ENCODE measurements at regions not wholly inside any gene's neighbourhood (a gene's known extent, or its start where the extent isn't known, plus 50 kb on each side); places are given as distances from the start of the nearest gene placed in this dataset.

DNA sequence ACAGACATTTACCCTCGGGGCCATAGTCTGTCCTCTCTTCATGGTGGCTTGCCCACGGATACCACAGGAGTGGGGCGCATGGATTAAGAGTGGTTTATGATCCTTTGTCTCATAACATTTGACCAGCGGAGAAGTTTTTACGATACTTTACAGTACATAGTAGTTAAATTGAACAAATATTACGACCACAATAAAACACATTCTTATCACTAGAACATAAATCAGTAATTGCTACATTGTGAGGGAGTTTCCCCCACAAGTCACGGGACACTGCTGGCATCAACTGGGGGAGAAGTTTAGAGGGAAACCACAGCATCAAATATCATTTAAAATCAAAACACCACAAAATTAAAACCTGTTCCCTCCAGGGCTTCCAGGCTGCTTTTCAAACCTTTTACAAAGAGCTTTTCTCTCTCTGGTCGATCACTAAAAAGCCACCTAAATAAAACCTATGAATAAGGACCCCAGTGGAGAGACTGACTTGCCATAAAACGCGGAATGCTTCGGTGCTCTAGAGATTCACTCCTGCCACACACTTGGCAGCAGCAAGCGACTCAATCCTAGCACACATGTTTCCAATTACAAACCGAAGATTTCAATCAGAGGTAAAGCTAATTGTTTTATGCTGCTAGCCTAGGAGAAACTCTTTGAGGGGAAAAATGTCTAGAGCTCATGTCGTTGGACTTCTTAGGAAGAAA is 173.7 kb upstream of the HNRNPA3 start:
- no peak for DNase-seq

DNA sequence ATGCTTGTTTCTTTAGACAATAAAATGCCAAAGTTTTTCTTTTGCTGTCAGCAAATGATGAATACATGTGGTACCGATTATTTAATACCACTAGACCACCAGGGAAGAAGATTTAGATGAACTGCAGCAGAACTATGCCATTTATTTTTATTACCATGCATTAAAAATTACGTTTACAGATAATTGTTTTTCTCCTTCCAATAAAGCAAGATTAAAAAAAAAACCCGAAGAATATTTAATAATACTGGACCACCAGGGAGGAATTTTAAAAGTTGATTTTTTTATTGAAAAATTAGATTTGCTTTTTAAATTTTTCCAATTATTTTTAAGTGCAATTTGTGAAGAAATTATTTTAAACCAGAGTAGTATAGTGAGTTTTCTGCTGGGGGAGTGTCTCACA is 170.3 kb upstream of the HNRNPA3 start:
- DNase-seq = no peak

DNA sequence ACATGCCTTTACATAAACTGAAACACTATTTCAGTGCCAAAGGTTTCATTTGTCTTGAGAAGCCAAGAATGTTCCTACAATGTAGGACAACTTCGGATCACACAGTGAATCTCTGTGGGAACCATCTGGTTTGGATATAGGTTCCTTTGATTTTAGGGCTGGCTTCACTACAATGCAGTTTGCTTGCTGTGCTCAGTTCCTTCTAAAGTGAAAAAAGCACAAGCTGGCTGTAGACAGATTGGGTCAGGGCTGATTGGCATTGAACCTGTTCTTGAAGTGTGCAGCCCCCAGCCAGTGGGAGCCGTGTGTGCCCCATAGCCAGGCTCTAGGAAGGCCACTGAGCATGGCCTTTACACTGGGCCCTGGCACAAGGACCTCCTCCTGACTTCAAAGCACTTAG is 167.9 kb upstream of the HNRNPA3 start:
- DNase-seq = no peak

DNA sequence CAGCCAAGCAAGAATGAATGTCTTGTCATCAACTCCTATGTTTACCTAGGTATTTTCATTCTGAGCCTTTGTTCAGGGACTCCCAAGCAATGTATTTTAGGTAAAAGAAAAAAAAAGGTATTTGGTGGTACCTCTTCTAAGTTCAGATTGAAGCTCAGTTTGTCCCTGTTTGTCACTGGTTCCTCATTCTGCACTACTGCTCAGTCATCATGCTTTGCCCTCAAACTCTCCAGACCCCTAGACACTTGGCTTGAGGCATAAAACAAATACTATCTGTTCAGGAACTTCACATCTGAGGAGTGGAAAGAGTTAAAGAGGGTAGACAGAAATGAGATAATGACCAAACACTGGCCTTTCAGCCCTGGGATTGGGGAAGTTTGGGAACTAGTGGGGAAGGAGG is 163.6 kb upstream of the HNRNPA3 start:
- DNase-seq = no peak

DNA sequence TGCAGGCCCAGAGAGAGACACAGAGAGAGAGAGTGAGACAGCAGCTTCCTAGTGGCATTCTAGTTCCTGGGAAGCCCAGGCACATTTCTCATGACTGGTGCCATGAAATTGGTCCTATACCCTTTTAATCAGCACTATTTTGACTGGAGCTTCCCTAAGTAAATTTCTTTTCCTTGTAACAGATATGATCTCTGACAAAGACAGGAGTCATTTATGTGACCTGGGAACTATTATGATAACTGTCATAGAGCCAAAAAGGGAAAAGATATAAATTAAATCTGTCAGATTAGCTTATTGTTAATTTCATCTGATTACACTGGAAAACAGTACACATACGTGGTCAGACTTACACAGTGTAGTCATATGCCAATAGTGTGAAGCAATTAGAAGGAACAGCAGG is 161.3 kb upstream of the HNRNPA3 start:
- DNase-seq = no peak

DNA sequence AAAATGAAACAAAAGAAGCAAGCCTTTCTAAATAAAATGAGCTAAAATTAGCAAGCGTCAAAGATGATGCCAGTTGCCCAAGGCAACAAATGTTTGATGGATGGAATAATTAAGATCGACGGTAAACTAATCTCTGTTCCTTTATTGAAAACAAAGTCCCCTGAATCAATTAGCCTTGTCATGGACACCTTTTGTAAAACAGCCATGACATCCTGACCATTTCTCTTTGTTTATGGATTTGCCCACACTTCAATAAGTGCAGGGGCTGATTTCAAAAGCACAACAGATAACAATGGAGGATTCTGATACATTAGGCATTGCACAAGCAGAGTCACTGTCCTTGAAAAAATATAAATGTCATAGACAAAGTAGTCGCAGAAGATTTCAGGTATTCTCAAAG is 160.1 kb upstream of the HNRNPA3 start:
- DNase-seq = no peak

DNA sequence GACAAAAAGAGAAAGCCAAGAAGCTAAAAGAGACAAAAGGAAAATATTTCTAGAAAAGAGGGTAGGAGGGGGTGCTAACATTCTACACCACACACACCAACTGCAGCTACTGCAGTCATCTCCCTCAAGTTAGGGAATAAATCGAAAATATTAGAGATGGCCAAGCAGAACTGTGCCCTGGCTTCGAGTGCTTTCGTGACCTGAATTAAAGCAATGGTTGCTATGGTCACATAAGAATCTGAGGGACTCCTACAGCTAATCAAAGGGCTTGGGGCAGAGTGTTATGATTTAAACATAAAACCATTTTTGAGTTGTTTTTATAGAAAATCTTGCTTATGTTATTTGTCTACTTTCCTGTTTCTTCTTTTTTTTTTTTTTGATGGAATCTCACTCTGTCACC is 159.6 kb upstream of the HNRNPA3 start:
- no peak for DNase-seq

DNA sequence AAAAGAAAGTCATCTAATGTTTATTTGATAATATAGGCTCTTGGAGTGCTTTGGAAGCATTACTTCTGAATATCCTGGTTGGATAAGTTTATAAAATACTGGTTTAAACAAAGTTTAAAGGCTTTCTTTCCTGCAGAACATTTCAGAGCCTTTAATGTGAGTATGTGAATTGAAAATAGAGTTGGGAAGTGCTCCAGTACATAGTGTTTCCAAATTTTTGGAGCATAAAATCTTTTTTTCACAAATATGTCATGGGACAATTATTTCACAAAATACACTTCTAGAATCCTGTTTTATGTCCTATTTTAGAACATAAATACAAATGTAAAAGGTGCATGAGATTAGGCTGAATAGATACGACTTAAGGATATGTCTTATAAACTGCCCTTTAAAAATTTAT is 158.9 kb upstream of the HNRNPA3 start:
- DNase-seq = no peak

DNA sequence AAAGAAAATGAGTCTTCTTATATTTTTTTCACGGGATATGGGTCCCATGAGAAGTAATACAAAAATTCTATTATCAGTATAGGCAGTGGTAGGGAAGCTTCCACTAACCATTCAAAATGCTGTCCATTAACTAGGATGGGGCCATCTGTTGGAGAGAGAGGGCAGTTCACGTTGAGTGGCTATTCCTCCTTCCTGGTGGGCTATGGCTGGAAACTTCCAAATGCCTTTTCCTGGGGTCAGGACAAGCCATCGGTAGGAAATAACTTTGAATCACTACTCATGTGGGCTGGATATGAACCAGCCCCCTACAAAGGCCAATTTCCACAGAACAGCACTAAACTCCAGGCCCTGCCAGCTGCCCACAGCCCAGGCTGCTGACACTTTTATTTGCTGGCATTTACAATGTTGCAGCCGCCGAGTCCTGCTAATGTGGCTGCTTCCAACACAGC is 156.1 kb upstream of the HNRNPA3 start:
- no peak for DNase-seq

DNA sequence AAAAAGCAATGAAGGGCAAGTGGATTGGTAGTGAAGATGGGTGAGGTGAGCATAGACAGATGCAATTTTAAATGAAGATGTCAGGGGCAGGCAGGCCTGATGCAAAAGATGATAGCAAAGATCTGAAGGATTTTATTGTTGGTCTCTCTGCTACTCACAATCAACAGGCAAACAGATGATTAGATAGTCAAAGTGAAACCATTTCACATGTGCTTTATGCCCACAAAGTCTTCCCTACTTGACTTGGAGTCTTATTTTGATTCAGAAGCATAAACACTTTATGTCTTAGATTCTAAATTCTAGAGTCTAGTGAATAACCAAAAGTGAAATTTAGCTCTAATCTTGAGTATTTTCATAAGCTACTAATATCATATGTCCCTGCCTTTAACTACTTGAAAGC is 153.8 kb upstream of the HNRNPA3 start:
- no peak for DNase-seq

DNA sequence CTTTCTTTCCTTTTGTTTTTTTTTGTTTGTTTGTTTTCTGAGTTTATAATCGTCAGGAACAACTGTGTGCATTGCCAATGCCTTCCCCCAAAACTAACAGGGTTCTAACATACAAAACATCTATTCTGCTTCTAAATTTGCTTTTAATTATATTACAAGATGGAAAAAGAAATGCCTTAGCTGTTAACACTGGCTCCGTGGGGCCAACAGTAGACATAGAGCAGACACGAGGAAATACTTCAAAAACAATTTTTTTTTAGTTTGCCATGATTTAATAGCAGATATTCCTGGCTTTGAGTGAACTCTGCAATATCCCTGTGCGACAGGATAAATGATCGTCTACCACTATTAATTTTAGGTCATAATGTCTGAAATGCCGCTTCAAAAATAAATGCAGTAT is 153.3 kb upstream of the HNRNPA3 start:
- DNase-seq = no peak

DNA sequence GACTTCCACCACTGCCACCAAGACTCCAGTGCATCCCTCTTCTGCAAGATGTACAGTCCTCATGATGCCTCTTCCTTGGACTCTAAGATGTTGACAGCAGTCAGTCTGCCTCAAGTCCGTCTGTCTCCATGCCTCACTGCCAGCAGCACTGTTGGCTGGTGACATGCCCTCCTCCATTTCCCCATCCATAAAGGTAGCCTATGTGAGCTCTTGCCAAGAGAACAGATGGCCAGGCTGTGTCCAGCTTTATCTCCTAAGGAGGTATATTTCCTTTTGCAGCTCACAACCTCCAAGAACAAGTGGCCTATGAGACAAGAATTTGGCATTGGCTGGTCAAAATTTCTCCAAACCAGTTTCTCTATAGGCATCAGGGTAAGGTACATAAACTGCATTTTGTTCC is 149.3 kb upstream of the HNRNPA3 start:
- no peak for DNase-seq

DNA sequence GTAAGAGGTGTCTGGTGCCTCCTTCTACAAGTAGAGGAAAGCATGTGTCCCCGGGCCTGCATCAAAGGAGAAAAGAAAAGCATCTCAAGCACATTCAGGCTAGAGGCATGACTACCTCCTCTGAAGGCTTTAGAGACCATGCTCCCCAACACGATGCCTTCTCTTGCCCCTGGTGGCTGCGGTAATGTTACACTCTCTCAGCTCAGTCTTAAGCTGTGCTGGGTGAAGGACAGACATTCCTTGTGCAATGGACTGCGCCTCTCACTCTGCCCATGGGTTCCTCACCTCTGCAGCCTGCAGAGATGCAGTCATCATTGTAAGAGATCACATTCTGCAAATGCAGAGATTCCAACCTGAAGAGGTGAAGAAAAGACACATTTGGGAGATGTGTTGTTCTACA is 148.2 kb upstream of the HNRNPA3 start:
- no peak for DNase-seq

DNA sequence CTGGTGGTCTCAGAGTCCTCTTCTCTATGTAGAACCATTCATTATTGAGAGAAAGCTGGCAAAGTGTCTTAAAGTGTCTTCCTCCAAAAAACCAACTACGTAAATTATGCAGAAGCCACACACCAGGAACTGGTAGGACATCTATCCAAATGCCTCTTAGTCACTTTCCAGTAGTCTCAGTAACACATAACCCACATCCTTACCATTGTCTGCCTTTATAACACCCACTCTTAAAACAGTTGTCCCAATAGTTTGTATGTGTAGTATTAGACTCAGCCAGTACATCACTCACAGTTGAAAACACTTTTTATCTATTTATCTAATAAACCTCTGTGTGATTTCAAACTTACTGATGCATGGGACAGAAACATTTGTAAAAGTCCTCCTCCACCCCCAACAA is 143.6 kb upstream of the HNRNPA3 start:
- no peak for DNase-seq

DNA sequence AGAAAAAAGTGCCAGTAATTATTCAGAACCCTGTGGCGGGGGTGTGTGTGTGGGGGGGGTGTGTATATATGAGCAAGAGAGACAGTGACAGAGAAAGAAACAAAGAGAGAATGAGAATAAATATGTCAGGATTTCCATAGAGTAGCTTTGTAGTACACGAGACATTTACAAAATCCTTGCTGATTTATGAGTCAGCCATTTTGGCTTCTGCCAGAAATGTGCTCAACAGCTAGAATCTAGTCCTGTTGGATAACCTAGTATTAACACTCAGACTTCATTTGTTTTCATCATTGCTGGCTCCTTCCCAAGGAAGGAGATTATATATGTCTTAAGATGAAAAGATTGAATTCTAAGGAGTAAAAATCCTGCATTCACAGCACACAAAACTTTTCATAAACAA is 140.5 kb upstream of the HNRNPA3 start:
- DNase-seq = no peak

DNA sequence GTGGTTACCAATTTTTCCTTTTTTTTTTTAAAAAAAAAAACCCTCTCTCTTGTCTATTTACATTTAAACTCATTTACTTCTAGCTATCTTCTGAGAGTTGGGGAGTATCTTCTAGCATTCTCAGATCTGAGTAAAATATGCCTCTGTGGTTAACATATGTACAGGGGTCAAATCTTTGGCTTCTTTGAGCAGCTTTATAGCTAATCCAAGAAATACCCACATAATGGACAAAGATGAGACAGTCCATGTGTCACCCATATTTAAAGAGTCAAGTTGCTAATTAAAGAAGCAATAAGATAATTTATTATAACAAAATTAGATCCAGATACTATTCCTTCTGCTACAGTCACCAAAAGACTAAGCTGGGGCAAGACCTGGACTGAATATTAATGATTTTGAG is 139.0 kb upstream of the HNRNPA3 start:
- DNase-seq = no peak

DNA sequence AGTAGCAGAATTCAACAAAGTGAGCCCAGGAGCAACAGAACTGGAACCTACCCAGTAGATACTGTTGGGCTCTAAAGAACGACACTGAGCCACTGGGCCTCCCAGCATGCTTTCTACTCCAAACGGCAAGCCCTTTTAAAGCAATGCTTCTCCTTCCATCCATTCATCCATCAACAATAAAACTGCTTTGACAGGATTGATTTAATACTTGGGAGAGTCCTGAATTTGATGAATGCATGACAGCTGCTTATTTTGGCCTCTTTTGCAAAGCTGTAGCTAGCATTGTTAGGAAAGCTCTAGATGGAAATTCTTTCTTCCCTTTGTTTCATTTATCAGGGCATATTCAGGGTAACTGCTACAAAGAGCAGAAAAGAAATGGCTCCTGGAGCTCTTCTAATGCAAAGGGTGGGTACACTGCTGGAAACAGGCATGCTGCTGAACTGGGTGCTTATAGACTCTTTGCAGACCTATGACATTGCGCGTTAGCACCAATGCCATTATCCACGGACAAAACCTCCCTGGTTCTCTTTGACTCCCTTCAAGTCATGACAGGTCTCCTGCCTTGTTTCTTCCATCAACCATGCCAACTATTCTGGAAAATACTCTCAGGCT is 138.4 kb upstream of the HNRNPA3 start:
- no peak for DNase-seq

DNA sequence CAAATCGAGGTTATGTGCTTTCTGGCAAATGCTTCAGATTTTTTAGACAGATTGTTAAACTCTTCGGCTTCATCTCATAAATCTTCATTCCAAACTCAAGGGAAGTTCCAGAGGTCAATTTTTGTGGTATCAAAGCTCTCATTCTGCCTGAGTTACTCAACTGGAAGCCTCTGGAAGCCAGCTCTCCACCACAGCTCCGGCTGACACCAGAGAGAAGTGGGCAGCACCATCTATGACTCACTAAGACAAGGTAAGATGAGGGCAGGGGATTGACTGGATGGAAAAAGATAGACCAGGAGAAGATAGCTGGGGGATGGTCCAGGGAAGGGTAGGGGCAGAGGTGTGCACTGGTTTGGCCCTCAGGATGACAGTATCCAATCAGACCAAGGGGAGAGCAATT is 137.3 kb upstream of the HNRNPA3 start:
- no peak for DNase-seq

DNA sequence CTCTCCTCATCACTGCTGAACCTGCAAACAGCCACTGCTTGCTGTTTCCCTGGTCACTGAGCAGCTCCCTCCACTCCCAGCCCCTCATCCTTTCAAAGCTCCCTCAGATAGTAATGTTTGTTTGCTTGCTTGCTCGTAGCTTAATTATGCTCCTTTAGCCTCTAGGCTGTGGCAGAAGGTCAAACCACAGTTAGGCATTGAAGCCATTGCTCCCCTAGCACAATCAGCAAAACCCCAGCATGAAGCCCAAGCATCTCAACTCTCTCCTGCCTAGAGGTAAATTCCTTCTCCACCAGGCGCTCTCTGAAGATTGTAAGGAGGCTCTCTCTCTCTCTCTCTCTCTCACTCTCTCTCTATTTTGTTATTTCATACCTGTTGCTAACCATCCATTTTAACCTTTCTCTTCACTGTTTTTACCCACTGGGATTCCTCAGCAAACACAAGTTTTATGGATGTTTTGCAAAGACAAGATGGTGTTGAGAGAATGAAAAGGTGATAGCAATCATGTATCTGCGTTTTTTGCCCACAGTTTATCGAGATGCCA is 135.9 kb upstream of the HNRNPA3 start:
- DNase-seq = no peak

DNA sequence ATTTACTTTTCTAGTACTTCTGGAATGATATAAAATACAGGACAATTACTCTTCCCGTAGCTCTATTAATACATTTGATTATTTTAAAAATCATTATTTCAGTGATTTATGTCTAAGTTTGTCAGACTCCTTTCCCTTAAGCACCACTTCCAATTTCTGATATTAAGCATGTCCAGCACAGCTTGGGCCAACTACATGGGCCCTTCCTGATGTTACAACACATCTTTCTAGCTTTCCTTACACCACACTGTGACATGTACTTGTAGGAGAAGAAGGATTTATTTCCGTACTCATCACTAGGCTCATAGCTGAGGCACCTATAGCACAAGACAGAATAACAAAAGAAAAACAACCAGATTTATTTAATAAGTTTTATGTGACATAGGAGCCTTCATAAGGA is 134.8 kb upstream of the HNRNPA3 start:
- DNase-seq = no peak

DNA sequence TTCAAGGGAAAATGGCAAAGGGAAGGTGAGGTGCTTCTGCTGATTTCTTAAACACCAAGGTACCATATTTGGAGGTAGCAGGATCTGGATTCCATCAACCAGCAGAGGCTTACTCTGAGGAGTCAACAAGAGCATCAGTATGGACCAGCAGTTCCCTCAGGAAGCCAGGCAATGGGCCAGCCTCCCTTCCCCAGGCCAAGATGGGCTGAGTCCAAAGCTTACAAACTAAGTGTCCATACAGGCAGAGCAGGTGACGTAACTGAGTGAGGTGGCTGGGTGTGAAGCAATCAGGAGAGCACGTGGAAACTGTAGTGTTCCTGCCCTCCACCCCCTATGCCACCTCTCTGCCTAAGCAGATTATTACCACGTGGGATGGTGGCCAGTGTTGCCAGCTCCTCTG is 134.2 kb upstream of the HNRNPA3 start:
- DNase-seq = no peak

DNA sequence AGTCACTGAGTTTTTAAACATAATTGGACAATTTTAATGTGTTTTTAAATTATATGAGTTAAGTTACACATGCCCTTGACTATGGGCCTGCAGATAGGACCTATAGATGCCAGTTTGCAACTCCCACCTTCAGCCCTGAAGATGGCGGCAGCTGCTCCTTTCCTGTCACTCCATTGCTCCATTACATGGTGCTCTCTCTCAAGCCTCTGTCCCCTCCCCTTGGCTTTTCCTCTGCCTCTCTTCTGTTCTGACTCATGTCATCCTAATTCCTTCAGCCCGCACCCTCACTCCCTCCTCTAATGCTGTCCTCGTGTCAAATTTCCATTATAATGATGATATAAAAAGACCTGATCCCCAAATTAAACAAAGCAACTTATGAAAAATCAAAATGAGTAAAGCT is 133.7 kb upstream of the HNRNPA3 start:
- no peak for DNase-seq

DNA sequence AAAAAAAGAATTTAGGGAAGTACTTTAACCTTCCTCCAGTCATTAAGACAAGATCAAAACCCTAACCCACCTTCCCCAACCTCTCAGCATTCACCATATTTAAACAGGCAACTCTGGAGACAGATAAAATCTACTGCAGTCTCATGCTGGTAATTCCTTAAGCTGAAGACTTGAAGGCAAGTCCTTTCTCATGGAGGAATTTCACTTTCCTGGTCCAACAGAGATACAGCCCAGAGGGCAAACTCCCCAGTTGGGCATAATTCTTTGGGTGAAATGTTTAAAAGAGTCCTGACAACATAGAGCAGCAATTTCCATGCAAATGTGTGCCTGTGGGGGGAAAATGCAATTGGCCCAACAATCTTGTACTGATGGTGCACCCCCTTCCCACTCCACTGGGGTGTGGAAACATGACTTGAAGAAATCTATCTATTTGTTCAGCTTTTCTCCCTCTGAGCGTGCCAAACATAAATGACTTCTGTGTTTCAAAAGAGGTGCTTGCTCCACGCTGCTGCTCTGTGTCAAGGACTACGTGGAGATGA is 131.8 kb upstream of the HNRNPA3 start:
- no peak for DNase-seq

DNA sequence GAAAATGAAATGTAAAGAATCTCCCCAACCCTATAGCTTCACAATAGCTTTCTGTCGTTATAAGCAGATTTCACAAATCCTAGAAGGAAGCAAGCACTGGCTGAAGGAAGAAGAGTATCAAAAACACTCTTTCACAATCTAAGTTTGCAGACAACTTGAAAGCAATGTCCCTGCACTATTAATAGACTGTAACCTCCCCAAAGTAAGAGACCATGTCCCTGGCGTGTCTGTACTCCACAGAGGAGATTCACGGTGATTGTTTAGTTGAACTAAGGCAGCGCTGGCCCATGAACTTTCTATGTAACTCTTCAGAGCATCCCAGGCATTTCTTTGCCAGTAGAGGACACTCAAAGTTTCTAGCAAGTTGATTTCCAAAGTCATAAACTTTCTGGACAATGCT is 128.0 kb upstream of the HNRNPA3 start:
- DNase-seq = no peak

DNA sequence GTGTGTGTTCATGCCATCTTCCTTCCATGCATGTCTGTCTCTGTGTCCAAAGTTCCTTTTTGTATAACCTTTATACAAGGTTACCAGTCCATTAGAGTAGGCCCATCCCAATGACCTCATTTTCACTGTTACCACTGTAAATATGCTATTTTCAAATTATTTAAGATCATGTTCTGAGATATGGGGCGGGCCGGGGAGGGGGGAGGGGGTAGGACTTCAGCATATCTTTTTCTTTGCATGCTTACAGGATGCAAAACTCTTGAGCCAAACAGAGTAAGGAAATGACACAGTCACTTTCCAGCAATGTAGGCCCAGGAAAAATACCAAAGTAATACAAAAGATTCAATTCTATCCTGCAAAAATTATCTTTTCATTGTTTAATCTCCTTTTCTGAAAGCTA is 124.1 kb upstream of the HNRNPA3 start:
- no peak for DNase-seq
